ENCODE measurements at regions not wholly inside any gene's neighbourhood (a gene's known extent, or its start where the extent isn't known, plus 50 kb on each side); places are given as distances from the start of the nearest gene placed in this dataset.

GRCh38 chr13:74891610-74892009, 590.4 kb downstream of the TBC1D4 start:
- H3K4me3 ChIP-seq (ENCODE audit: low read depth, low read length): no peak overlapping the region

- no peak overlapping the region for H3K4me3 ChIP-seq (ENCODE audit: low read depth, low read length)
These were observed 592.6 kb downstream of the TBC1D4 start for GRCh38 chr13:74889321-74889720.

- H3K4me3 ChIP-seq (ENCODE audit: low read depth, low read length): no peak overlapping the region
These were observed 595.5 kb downstream of the TBC1D4 start for GRCh38 chr13:74886502-74886901.

- no peak overlapping the region for H3K4me3 ChIP-seq (ENCODE audit: low read depth, low read length)
These were observed 598.1 kb downstream of the TBC1D4 start for GRCh38 chr13:74883834-74884233.

- no peak overlapping the region for H3K4me3 ChIP-seq (ENCODE audit: low read depth, low read length)
These were observed 610.4 kb downstream of the TBC1D4 start for GRCh38 chr13:74871369-74872070.

GRCh38 chr13:74870865-74871264, 611.1 kb downstream of the TBC1D4 start:
- H3K4me3 ChIP-seq (ENCODE audit: low read depth, low read length): no peak overlapping the region

GRCh38 chr13:74869846-74870245, 612.1 kb downstream of the TBC1D4 start:
- no peak overlapping the region for H3K4me3 ChIP-seq (ENCODE audit: low read depth, low read length)

GRCh38 chr13:74868049-74868448, 613.9 kb downstream of the TBC1D4 start:
- H3K4me3 ChIP-seq (ENCODE audit: low read depth, low read length): no peak overlapping the region

GRCh38 chr13:74867460-74867859, 614.5 kb downstream of the TBC1D4 start:
- H3K4me3 ChIP-seq (ENCODE audit: low read depth, low read length): no peak overlapping the region

GRCh38 chr13:74866101-74866500, 615.9 kb downstream of the TBC1D4 start:
- no peak overlapping the region for H3K4me3 ChIP-seq (ENCODE audit: low read depth, low read length)

GRCh38 chr13:74865656-74866055, 616.3 kb downstream of the TBC1D4 start:
- no peak overlapping the region for H3K4me3 ChIP-seq (ENCODE audit: low read depth, low read length)

GRCh38 chr13:74860789-74861188, 621.2 kb downstream of the TBC1D4 start:
- no peak overlapping the region for H3K4me3 ChIP-seq (ENCODE audit: low read depth, low read length)

- no peak overlapping the region for H3K4me3 ChIP-seq (ENCODE audit: low read depth, low read length)
These were observed 631.1 kb downstream of the TBC1D4 start for GRCh38 chr13:74850893-74851292.

- H3K4me3 ChIP-seq (ENCODE audit: low read depth, low read length): no peak overlapping the region
These were observed 634.0 kb downstream of the TBC1D4 start for GRCh38 chr13:74847966-74848365.

GRCh38 chr13:74845806-74846205, 636.2 kb downstream of the TBC1D4 start:
- no peak overlapping the region for H3K4me3 ChIP-seq (ENCODE audit: low read depth, low read length)

GRCh38 chr13:74841651-74842050, 640.3 kb downstream of the TBC1D4 start:
- H3K4me3 ChIP-seq (ENCODE audit: low read depth, low read length): no peak overlapping the region

GRCh38 chr13:74841123-74841522, 640.8 kb downstream of the TBC1D4 start:
- no peak overlapping the region for H3K4me3 ChIP-seq (ENCODE audit: low read depth, low read length)

GRCh38 chr13:74839656-74840055, 642.3 kb downstream of the TBC1D4 start:
- H3K4me3 ChIP-seq (ENCODE audit: low read depth, low read length): no peak overlapping the region

- H3K4me3 ChIP-seq (ENCODE audit: low read depth, low read length): no peak overlapping the region
These were observed 643.9 kb downstream of the TBC1D4 start for GRCh38 chr13:74838096-74838495.

GRCh38 chr13:74836628-74837027, 645.3 kb downstream of the TBC1D4 start:
- H3K4me3 ChIP-seq (ENCODE audit: low read depth, low read length): no peak overlapping the region

- no peak overlapping the region for H3K4me3 ChIP-seq (ENCODE audit: low read depth, low read length)
These were observed 646.4 kb downstream of the TBC1D4 start for GRCh38 chr13:74835579-74835978.

GRCh38 chr13:74825938-74826246, 656.1 kb downstream of the TBC1D4 start:
- H3K4me3 ChIP-seq (ENCODE audit: low read depth, low read length): no peak overlapping the region

GRCh38 chr13:74825152-74825937, 656.6 kb downstream of the TBC1D4 start:
- no peak overlapping the region for H3K4me3 ChIP-seq (ENCODE audit: low read depth, low read length)
